Peyer's patch (tissue), 4 donors: ENCODE measurements at regions not wholly inside any gene's neighbourhood (a gene's known extent, or its start where the extent isn't known, plus 50 kb on each side); places are given as distances from the start of the nearest gene placed in this dataset.

Experiments used
- CTCF ChIP-seq, 6 experiments: fragments of 450-650 bp in 4 of 6; fragments of 200-600 bp in 2 of 6; sonication (generic) in 1 of 6; IDR thresholded peaks; one replicate each; pipeline ENCODE4 v1.5.1; 2017 to 2019; ENCODE audit warnings: antibody characterized with exemption in 6 of 6, mild to moderate bottlenecking in 3 of 6, moderate library complexity in 1 of 6
- POLR2A ChIP-seq, 2 donors: fragments of 450-650 bp; IDR thresholded peaks; one replicate each; pipeline ENCODE4 v1.5.1; 2017; ENCODE audit warnings: antibody characterized with exemption in 2 of 2, mild to moderate bottlenecking in 2 of 2, moderate library complexity in 2 of 2

GRCh38 chr3:168395551-168395950, 299.8 kb upstream of the GOLIM4 start:
- TF ChIP-seq CTCF (IDR thresholded peaks at IDR 0.05) (no peak), POLR2A (IDR thresholded peaks at IDR 0.05) (no peak)
